Activated CD4-positive, alpha-beta T cell treated with anti-CD3 and anti-CD28 coated beads, Interleukin-2, amount 10 ng/mL, durations not matched to agents 24 days and 14 days (primary cell): ENCODE measurements at regions not wholly inside any gene's neighbourhood (a gene's known extent, or its start where the extent isn't known, plus 50 kb on each side); places are given as distances from the start of the nearest gene placed in this dataset.

ENCODE experiments used
- DNase-seq: peaks from one replicate; pipeline ENCODE4 v3.0.0; 2022
- H3K27ac Mint-ChIP-seq: one replicate; pipeline ENCODE4 v1.8.0; 2022; ENCODE audit warnings: mild to moderate bottlenecking, mixed read lengths
- H3K27me3 Mint-ChIP-seq: one replicate; pipeline ENCODE4 v1.8.0; 2022; ENCODE audit warnings: mixed read lengths
- H3K36me3 Mint-ChIP-seq: one replicate; pipeline ENCODE4 v1.8.0; 2022; ENCODE audit warnings: low read depth, mild to moderate bottlenecking, mixed read lengths
- H3K4me1 Mint-ChIP-seq: one replicate; pipeline ENCODE4 v1.8.0; 2021; ENCODE audit warnings: mixed read lengths
- H3K4me3 Mint-ChIP-seq: one replicate; pipeline ENCODE4 v1.8.0; 2022; ENCODE audit warnings: mild to moderate bottlenecking, moderate library complexity, mixed read lengths
- H3K9me3 Mint-ChIP-seq: one replicate; pipeline ENCODE4 v1.8.0; 2021; ENCODE audit warnings: mixed read lengths
- intact Hi-C: fragments of 100-400 bp; cut with micrococcal nuclease; formaldehyde crosslinking; loops from one replicate; pipeline ENCODE4 v1.15.1; 2023

DNA sequence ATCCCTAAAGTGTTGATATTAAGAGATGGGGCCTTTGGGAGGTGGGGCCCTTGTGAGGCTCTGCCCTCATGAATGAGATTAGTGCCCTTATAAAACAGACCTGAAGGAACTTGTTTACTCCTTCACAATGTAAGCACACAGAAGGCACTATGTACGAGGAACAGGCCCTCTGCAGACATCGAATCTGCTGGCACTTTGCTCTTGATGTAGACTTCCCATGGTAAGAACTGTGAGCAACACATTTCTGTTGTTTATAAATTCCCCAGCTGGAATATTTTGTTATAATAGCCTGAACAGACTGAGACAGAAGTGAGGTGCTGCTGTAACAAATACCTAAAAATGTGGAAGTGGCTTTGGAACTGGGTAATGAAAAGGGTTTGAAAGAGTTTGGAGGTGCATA, 193.2 kb downstream of the TGFB2 start:
- no peaks in the 10 kb centered on the region for H3K9me3 Mint-ChIP-seq
- H3K27ac Mint-ChIP-seq: no peak overlapping the region
- no peak overlapping the region for H3K4me3 Mint-ChIP-seq
- no peaks in the 10 kb centered on the region for H3K4me1 Mint-ChIP-seq
- DNase-seq: no peak
- no peaks in the 10 kb centered on the region for H3K36me3 Mint-ChIP-seq
- no peaks in the 10 kb centered on the region for H3K27me3 Mint-ChIP-seq
- intact Hi-C loops: no loop called here

DNA sequence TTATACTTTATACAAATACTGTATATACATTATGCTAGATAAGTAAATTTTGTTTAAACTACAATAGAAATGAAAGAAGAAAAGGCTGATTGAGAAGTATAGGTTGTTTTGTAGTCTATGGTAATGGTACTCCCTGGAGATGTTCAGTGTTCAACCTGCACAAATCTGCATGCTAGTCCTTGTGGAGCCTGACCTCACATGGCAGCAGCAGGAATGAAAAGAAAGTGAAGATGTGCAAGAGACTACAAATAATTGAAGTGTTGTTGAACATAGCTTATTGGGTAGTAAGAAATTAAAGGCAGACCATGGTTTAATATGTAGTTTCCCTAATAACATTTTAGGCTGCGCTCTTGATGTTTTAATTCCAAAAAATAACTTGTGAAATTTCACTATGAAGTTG, 201.2 kb downstream of the TGFB2 start:
- DNase-seq: no peak
- Mint-ChIP-seq H3K9me3 (peaks cover 3% of the 10 kb centered on the region), H3K4me3 (no peak overlapping the region), H3K27me3 (no peaks in the 10 kb centered on the region), H3K4me1 (no peaks in the 10 kb centered on the region), H3K27ac (no peak overlapping the region), H3K36me3 (no peaks in the 10 kb centered on the region)
- intact Hi-C loops: no loop called here

DNA sequence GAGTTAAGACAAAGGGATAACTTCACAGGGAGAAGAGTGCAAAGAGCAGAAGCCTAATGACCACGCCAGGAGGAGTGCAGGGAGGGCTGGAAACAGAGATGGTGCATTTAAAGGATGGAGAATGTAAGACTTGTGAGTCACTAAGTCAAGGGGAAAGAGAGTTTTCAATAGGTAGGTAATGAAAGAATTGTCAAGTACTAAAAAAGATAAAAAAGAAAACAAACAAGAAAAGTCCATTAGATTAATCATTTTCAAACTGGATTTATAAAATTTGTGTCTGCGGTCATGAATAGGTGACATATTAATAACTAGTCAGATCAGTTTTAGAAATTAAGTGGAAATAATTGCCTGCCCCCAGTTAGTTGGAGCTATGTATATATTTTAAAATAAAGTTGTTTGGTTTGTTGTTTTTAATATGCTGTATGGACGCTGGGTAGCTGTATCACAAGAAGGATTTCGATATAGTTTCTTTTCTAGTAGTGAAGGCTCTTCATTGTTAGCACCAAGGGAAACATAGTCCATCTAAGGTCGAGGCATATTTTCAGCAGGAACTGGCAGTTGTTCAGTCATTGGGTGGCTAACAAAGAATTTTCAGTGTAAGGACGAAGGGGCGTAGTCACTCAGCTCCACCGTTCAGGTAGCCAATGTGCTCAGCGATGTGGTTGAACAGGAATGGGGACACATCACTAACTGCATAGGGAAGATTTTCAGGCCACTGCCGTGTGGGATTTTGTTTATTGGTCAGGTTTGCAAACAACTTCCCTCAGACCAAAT, 203.0 kb downstream of the TGFB2 start:
- Mint-ChIP-seq H3K27me3 (no peaks in the 10 kb centered on the region), H3K4me1 (no peaks in the 10 kb centered on the region), H3K36me3 (no peaks in the 10 kb centered on the region), H3K27ac (no peak overlapping the region), H3K4me3 (no peak overlapping the region), H3K9me3 (peaks cover 3% of the 10 kb centered on the region)
- DNase-seq: no peak
- intact Hi-C loops: no loop called here

DNA sequence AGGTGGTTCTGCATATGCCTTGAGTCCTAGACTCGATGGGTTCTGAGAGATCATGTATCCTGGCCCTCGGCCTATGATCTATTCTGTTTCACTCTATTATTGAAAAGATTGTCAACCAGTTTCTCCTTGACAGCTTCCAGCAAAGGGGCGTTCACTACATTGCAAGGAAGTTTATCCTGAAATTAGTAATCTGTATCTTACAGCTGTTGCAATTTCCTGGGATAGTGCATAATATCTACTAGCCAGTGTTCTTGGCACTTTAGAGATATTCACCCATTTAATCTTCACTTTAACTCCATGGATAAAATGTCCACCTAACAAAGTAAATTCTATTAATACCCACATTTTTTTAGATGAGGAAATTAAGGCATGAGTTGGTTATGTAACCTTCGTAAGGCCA, 203.6 kb downstream of the TGFB2 start:
- no peaks in the 10 kb centered on the region for H3K27me3 Mint-ChIP-seq
- intact Hi-C loops: no loop called here
- H3K4me3 Mint-ChIP-seq: no peak overlapping the region
- no peaks in the 10 kb centered on the region for H3K4me1 Mint-ChIP-seq
- H3K9me3 Mint-ChIP-seq: peaks cover 3% of the 10 kb centered on the region
- DNase-seq: no peak
- no peaks in the 10 kb centered on the region for H3K36me3 Mint-ChIP-seq
- H3K27ac Mint-ChIP-seq: no peak overlapping the region

DNA sequence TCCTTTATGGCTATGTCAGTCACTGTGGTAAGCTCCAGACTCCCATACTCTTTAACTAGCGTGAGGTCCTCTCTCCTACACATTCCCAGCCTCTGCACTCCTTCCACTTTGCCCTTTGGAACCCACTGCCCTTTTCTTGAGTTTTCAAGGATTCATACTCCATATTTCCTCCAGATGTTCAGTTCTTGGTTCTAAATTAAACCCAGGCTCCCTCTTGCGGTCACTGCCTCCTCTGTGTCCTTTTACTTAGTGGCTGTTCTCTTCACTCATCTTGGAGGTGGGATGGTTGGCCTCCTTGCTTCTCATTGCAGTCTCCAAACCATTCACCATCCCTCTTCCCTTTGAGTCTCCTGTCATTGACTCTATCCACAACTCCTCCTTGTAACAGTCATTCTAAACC, 208.1 kb downstream of the TGFB2 start:
- intact Hi-C loops: no loop called here
- Mint-ChIP-seq H3K36me3 (no peaks in the 10 kb centered on the region), H3K27me3 (no peaks in the 10 kb centered on the region), H3K4me3 (no peak overlapping the region), H3K27ac (no peak overlapping the region), H3K9me3 (no peaks in the 10 kb centered on the region), H3K4me1 (no peaks in the 10 kb centered on the region)
- DNase-seq: no peak

DNA sequence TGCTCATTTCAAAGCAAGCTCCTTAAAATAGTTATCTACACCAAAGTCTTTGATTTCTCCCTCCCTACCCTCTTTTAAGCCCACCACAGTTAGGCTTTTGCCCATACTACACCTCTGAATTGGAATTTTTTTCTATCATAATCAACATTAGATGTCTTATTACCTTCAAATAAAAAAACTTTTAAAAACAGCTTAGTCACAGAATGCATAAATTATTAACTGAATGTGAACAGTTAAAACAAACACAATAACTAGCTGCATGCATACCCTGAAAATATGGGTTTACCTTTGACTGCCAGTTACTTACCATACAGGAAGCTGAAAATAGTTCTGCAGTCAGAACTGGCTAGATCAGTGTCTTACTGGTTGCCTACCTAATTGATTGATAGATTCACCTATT, 210.9 kb downstream of the TGFB2 start:
- intact Hi-C loops: no loop called here
- Mint-ChIP-seq H3K27ac (no peak overlapping the region), H3K4me1 (no peaks in the 10 kb centered on the region), H3K9me3 (no peaks in the 10 kb centered on the region), H3K36me3 (no peaks in the 10 kb centered on the region), H3K27me3 (no peaks in the 10 kb centered on the region), H3K4me3 (no peak overlapping the region)
- no peak for DNase-seq

DNA sequence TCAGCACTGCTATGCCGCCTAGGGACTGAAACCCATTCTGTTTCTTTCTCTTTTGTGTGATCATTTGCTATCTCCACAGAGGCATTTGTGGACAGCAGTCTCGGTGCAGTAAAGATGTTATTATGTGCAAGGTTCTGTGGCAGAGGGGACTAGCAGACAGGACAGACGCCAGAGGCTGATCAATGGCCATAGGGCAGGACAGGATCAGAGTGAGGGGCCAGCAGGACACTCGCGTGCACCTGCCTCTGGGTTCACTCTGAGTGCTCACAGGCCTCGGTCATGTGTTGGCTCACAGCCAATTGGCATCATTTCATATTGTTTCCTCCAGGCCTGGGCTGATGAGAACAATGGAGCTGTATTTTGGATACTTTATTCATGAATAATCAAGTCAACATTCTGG, 212.6 kb downstream of the TGFB2 start:
- no peaks in the 10 kb centered on the region for H3K27me3 Mint-ChIP-seq
- intact Hi-C loops: no loop called here
- no peak overlapping the region for H3K4me3 Mint-ChIP-seq
- no peak overlapping the region for H3K27ac Mint-ChIP-seq
- no peaks in the 10 kb centered on the region for H3K4me1 Mint-ChIP-seq
- no peaks in the 10 kb centered on the region for H3K9me3 Mint-ChIP-seq
- DNase-seq: no peak
- H3K36me3 Mint-ChIP-seq: no peaks in the 10 kb centered on the region

DNA sequence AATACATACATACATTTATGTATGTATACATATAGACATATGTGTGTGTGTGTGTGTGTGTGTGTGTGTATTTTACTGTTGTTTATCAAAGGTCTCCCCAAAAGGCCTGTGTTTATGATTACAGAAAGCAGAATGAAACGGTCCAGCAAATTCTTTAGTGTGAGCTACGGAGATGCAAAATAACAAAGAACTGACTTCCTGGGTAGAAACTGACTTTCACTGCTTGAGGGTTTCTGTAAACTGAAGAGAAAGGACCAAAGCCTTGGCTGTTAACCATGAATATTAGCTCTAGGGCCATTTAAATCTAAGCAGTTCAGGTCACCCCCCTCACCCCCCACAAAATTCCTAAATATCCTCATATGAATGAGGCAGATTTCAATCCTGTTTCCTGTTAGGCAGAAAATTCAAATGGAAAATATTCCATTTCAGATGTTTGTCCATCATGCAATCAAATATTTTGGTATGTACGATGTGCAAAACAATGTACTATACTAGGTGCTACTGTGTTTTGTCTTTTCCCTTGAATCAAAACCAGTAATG, 213.2 kb downstream of the TGFB2 start:
- H3K4me1 Mint-ChIP-seq: no peaks in the 10 kb centered on the region

DNA sequence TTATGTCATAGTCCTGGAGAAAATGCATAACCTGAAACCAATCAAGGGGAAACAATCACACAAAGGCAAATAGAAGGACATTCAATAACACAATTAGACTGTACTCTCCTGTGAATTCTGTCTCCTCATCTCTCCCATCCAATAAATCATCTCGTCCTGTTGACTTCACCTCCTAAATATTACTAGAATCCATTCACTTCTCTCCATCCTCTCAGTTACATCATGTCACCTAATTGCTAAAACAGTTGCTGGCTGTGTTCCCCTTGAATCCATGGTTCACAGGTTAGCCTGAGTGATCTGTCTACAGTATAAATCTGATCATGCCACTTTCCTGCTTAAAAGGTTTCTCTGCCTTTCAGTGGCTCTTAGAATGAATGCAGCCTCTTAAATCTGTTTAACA, 220.2 kb downstream of the TGFB2 start:
- Mint-ChIP-seq H3K27me3 (no peaks in the 10 kb centered on the region), H3K4me3 (no peak overlapping the region), H3K27ac (no peak overlapping the region), H3K36me3 (no peaks in the 10 kb centered on the region), H3K9me3 (no peaks in the 10 kb centered on the region), H3K4me1 (no peaks in the 10 kb centered on the region)
- no peak for DNase-seq
- intact Hi-C loops: no loop called here

More for the DNA sequence above, 213.2 kb downstream of the TGFB2 start:
- Mint-ChIP-seq H3K36me3 (no peaks in the 10 kb centered on the region), H3K27me3 (no peaks in the 10 kb centered on the region), H3K9me3 (no peaks in the 10 kb centered on the region), H3K27ac (no peak overlapping the region), H3K4me3 (no peak overlapping the region)
- DNase-seq: no peak
- intact Hi-C loops: no loop called here

DNA sequence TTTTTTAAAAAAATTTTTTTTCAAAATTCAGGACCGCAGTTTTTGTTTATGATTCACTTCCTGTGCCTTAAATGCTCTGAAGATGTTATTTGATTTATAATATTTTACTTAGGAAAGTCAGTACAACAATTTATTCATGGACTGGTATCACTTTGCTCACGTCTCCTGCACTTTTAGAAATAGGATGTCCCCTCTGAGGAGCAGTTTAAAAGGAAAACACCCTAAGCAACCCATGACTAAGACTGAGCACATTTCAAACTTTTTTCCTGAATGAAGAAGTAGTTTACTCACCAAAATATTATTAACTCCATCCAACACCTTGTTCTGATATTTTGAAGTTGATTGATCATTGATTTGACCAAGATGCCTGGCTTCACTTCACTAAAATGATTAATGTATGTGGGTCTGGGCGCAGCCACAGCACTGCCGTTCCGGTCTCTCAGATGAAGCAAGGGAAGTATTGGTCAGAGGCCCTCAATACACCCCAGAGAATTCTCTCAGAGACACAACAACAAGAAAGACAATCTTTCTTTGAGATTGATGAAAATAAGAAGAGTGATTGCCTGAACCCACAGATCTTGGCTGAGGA, 223.9 kb downstream of the TGFB2 start:
- intact Hi-C loops: no loop called here

DNA sequence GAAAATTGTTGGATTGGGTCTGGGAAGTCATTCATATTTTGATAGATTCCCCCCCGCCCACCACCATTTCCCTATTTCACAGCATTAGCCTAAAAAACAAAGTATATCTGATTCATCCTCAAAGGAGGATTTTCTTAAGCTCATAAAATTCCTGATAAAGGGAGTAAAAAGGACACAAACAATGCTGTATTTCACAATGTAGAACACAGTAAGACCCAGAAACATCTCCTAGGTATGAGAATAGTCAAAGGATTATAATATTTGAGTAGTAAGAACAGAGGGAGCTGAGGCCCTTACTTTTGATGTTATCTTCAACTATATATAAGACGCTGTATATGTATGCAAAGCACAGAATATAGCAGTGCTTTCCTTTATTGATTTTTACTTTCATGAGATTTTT, 225.3 kb downstream of the TGFB2 start:
- H3K4me1 Mint-ChIP-seq: no peaks in the 10 kb centered on the region
- H3K4me3 Mint-ChIP-seq: no peak overlapping the region
- intact Hi-C loops: no loop called here
- H3K27ac Mint-ChIP-seq: no peak overlapping the region
- H3K9me3 Mint-ChIP-seq: no peaks in the 10 kb centered on the region
- H3K27me3 Mint-ChIP-seq: no peaks in the 10 kb centered on the region
- no peak for DNase-seq
- H3K36me3 Mint-ChIP-seq: no peaks in the 10 kb centered on the region

More for the DNA sequence above, 223.9 kb downstream of the TGFB2 start:
- no peak overlapping the region for H3K4me3 Mint-ChIP-seq
- no peaks in the 10 kb centered on the region for H3K9me3 Mint-ChIP-seq
- no peaks in the 10 kb centered on the region for H3K27me3 Mint-ChIP-seq
- H3K36me3 Mint-ChIP-seq: no peaks in the 10 kb centered on the region
- H3K4me1 Mint-ChIP-seq: no peaks in the 10 kb centered on the region
- DNase-seq: no peak
- no peak overlapping the region for H3K27ac Mint-ChIP-seq

DNA sequence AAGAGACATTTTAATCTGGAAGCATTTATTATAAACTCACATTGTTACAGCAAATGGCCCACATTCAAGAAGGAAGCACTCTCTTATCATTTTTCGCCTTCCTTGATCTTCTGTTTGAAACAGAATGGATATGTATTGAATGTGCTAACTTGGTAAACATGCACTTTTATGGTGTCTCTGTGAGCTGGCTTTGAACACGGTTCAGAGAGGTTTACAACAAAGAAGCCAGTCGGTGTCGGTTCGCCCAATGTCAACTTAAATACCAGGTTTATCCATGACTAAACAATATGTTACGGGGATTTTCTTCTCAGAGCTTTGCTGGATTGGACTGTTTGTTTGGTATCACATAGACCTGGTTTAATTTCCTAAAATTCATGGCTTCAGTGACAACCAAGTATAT, 226.4 kb downstream of the TGFB2 start:
- Mint-ChIP-seq H3K4me3 (no peak overlapping the region), H3K9me3 (no peaks in the 10 kb centered on the region), H3K27ac (no peak overlapping the region), H3K36me3 (no peaks in the 10 kb centered on the region), H3K4me1 (no peaks in the 10 kb centered on the region), H3K27me3 (no peaks in the 10 kb centered on the region)
- intact Hi-C loops: no loop called here
- no peak for DNase-seq

DNA sequence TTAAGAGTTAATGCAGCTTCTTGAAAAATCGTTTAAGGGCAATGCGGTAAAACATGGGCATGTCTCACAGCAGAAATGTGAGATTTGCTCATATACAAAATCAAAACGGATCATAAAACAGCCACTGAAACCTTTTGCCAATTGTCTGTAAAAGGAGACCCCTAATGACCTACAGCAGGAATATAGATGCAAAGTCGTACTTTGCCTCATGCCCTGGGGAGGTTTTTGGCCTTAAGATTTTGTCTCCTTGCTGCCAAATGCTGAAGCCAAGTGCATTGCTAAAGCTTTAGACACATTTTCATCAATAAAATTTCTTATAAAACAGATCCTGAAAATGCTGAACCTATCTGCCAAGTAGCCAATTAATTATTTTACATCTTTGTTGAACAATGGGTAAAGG, 226.9 kb downstream of the TGFB2 start:
- Mint-ChIP-seq H3K4me3 (no peak overlapping the region), H3K36me3 (no peaks in the 10 kb centered on the region), H3K9me3 (no peaks in the 10 kb centered on the region), H3K27me3 (no peaks in the 10 kb centered on the region), H3K27ac (no peak overlapping the region), H3K4me1 (no peaks in the 10 kb centered on the region)
- DNase-seq: no peak
- intact Hi-C loops: no loop called here

DNA sequence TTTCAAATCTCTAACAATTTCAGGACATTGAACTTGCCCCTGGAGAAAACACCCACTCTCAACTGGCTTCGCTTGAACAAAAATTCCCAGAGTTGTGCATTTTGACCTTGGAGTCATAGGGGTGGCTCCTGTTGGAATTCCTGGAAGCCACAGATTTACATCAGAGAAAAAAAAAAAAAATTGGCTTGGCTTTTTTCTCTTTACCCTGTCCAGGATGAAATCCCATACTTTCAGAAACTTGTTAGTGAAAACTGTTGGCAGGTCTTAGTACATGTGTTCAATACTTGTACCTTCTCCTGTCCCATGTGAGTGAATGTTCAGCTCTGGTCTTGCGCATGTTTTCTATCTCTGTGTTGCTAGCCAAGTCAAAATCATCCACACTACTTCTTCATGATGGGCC, 228.8 kb downstream of the TGFB2 start:
- no peak overlapping the region for H3K27ac Mint-ChIP-seq
- no peaks in the 10 kb centered on the region for H3K4me1 Mint-ChIP-seq
- no peaks in the 10 kb centered on the region for H3K9me3 Mint-ChIP-seq
- DNase-seq: no peak
- H3K27me3 Mint-ChIP-seq: no peaks in the 10 kb centered on the region
- no peaks in the 10 kb centered on the region for H3K36me3 Mint-ChIP-seq
- intact Hi-C loops: no loop called here
- H3K4me3 Mint-ChIP-seq: no peak overlapping the region

DNA sequence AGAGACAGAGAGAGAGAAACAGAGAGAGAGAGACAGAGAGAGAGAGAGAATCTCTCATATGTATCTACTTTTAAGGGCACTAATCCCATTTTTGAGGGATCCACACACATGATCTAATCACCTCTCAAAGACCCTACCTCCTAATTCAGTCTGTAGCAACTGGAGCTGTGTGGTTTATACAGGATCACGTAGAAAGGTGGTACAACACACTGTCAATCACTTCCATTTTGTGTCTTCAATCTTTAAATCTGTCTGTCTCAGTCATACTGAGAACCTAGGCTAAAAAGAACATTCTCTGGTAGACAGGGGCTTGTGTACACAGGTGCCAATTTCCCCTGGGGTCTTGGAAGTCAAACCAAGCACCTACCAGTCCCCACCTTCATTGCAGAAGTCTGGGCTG, 229.9 kb downstream of the TGFB2 start:
- Mint-ChIP-seq H3K4me3 (no peak overlapping the region), H3K4me1 (no peaks in the 10 kb centered on the region), H3K36me3 (no peaks in the 10 kb centered on the region), H3K27ac (no peak overlapping the region), H3K27me3 (no peaks in the 10 kb centered on the region), H3K9me3 (no peaks in the 10 kb centered on the region)
- intact Hi-C loops: no loop called here
- DNase-seq: no peak
